Sigmoid colon (tissue), 4 donors: ENCODE measurements at regions not wholly inside any gene's neighbourhood (a gene's known extent, or its start where the extent isn't known, plus 50 kb on each side); places are given as distances from the start of the nearest gene placed in this dataset.

Experiments used
- CTCF ChIP-seq, 4 experiments: fragments of 450-650 bp in 3 of 4; fragments of 200-600 bp in 1 of 4; IDR thresholded peaks; one replicate each; pipeline ENCODE4 v1.5.1; 2016 to 2019; ENCODE audit warnings: antibody characterized with exemption in 4 of 4, mild to moderate bottlenecking in 3 of 4, moderate library complexity in 2 of 4
- EP300 ChIP-seq, 4 donors: sonication (generic); formaldehyde crosslinking; IDR thresholded peaks; one replicate each; pipeline ENCODE4 v1.6.1; 2017; ENCODE audit warnings: antibody characterized with exemption in 4 of 4
- POLR2AphosphoS5 ChIP-seq, 4 donors: sonication (generic); formaldehyde crosslinking; IDR thresholded peaks; one replicate each; pipeline ENCODE4 v1.6.1; 2017; ENCODE audit warnings: antibody characterized with exemption in 4 of 4

GRCh38 chr6:50984135-50984534 lies 165.5 kb downstream of the TFAP2B start:
- TF ChIP-seq CTCF (IDR thresholded peaks at IDR 0.05) = no peak
- TF ChIP-seq EP300 (IDR thresholded peaks at IDR 0.05) = no peak
- no peak for TF ChIP-seq POLR2AphosphoS5 (IDR thresholded peaks at IDR 0.05)
